ENCODE measurements at regions not wholly inside any gene's neighbourhood (a gene's known extent, or its start where the extent isn't known, plus 50 kb on each side); places are given as distances from the start of the nearest gene placed in this dataset.

DNA sequence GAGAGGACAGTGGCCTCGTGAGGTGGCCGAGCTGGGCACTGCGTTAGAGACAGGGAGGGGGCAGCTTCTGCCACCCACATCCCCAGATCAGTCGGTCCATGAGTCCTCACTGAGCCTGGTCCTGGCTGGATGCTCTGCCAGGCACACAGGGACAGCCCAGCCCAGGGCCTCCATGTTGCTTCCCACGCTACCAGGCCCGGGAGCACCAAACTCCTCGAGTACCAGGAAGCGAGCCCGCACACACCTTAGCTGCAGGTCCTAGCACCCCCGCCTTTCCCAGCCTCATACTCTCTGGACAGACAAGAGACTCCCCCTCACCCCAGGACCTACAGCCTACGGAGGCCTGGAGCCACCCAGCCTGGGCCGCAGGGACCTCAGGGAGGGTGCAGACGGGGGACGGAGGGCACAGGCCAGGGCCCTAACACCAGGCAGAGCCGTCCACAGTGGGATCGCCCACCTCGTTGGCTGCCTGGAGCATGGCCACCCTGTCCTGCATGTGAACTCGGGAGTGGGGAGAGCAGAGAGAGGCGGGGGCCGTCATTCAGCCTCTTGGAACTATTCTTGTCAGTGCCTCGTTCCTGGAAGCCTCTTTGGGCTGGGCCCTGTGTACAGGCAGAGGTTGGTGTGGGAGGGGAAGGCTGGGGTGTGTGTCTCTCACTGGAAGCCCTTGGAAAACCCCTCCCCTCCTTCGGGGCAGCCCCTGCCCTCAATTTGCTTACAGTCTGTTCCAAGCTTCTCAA lies 90.9 kb upstream of the RUNX3 start:
- TF ChIP-seq POLR2A (IDR thresholded peaks at IDR 0.05; ENCODE audit: extremely low read depth, insufficient read length) (no peak), CTCF (IDR thresholded peaks at IDR 0.05; ENCODE audit: low read depth, low read length) (no peak), MYC (IDR thresholded peaks at IDR 0.05; ENCODE audit: low read depth, low read length) (no peak)
- TF ChIP-seq, protein P1, sequence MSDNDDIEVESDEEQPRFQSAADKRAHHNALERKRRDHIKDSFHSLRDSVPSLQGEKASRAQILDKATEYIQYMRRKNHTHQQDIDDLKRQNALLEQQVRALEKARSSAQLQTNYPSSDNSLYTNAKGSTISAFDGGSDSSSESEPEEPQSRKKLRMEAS (IDR thresholded peaks at IDR 0.05; ENCODE audit: low read depth, low read length): no peak

Data from NB4 (cell line).